Osteoblast (primary cell): ENCODE measurements at regions not wholly inside any gene's neighbourhood (a gene's known extent, or its start where the extent isn't known, plus 50 kb on each side); places are given as distances from the start of the nearest gene placed in this dataset.
"Not testable (repeated sequence)": the region's sequence is repeated elsewhere in the genome, so short reads cannot be mapped to it uniquely, and the experiment has no call there.

Source experiments
- DNase-seq: peaks from one replicate; pipeline ENCODE4 v3.0.0; 2011; ENCODE audit warnings: low spot score, mixed read lengths; ENCODE audit not compliant: insufficient read length; ENCODE audit errors: missing footprints
- H2AFZ ChIP-seq: 2 replicates; pipeline ENCODE4 v1.6.0; 2011; ENCODE audit warnings: mild to moderate bottlenecking, low read length
- H3K27ac ChIP-seq: 2 replicates; pipeline ENCODE4 v1.5.1; 2011; ENCODE audit warnings: mild to moderate bottlenecking, low read depth, low read length, moderate library complexity
- H3K27me3 ChIP-seq: 2 replicates; pipeline ENCODE4 v1.6.0; 2012; ENCODE audit warnings: mild to moderate bottlenecking, control low read depth, inconsistent platforms, low read length, moderate library complexity; ENCODE audit not compliant: insufficient read depth
- H3K36me3 ChIP-seq: 2 replicates; pipeline ENCODE4 v1.5.1; 2011; ENCODE audit warnings: mild to moderate bottlenecking, low read length, control low read depth, moderate library complexity; ENCODE audit not compliant: insufficient read depth
- H3K4me1 ChIP-seq: 2 replicates; pipeline ENCODE4 v1.5.1; 2011; ENCODE audit warnings: mild to moderate bottlenecking, low read length, control low read depth, moderate library complexity; ENCODE audit not compliant: insufficient read depth
- H3K4me2 ChIP-seq: 2 replicates; pipeline ENCODE4 v1.6.0; 2011; ENCODE audit warnings: mild to moderate bottlenecking, low read length; ENCODE audit not compliant: insufficient read depth
- H3K4me3 ChIP-seq: fragments of 200-600 bp; sonication (generic); 3 replicates; pipeline ENCODE4 v1.5.1; 2012; ENCODE audit warnings: mild to moderate bottlenecking, low read length, inconsistent platforms; ENCODE audit not compliant: insufficient read depth
- H3K79me2 ChIP-seq: 2 replicates; pipeline ENCODE4 v1.6.0; 2012; ENCODE audit warnings: mild to moderate bottlenecking, low read length, control low read depth, inconsistent platforms; ENCODE audit not compliant: insufficient read depth
- H3K9me3 ChIP-seq: 2 replicates; pipeline ENCODE4 v1.5.1; 2011; ENCODE audit warnings: low read depth, low read length, control low read depth
- H4K20me1 ChIP-seq: 2 replicates; pipeline ENCODE4 v1.6.0; 2012; ENCODE audit warnings: mild to moderate bottlenecking, low read length, control low read depth; ENCODE audit not compliant: insufficient read depth
- TF ChIP-seq, protein P1 (sequence below): IDR thresholded peaks from 2 replicates; pipeline ENCODE4 v1.5.1; 2011; ENCODE audit warnings: mild to moderate bottlenecking, low read depth, low read length, moderate library complexity; ENCODE audit errors: extremely low read depth

GRCh38 chr4:150012851-150013360 lies 65.3 kb upstream of the DCLK2 start:
- Histone ChIP-seq H3K4me3 (no peak overlapping the region), H3K79me2 (no peaks in the 10 kb centered on the region), H3K4me2 (no peak overlapping the region), H3K27ac (no peak overlapping the region), H3K27me3 (no peaks in the 10 kb centered on the region), H3K4me1 (peaks cover 12% of the 10 kb centered on the region), H3K36me3 (no peaks in the 10 kb centered on the region), H4K20me1 (no peaks in the 10 kb centered on the region), H3K9me3 (no peaks in the 10 kb centered on the region), H2AFZ (no peak overlapping the region)
- TF ChIP-seq, protein P1, sequence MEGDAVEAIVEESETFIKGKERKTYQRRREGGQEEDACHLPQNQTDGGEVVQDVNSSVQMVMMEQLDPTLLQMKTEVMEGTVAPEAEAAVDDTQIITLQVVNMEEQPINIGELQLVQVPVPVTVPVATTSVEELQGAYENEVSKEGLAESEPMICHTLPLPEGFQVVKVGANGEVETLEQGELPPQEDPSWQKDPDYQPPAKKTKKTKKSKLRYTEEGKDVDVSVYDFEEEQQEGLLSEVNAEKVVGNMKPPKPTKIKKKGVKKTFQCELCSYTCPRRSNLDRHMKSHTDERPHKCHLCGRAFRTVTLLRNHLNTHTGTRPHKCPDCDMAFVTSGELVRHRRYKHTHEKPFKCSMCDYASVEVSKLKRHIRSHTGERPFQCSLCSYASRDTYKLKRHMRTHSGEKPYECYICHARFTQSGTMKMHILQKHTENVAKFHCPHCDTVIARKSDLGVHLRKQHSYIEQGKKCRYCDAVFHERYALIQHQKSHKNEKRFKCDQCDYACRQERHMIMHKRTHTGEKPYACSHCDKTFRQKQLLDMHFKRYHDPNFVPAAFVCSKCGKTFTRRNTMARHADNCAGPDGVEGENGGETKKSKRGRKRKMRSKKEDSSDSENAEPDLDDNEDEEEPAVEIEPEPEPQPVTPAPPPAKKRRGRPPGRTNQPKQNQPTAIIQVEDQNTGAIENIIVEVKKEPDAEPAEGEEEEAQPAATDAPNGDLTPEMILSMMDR, result no peak
- peak; percentile 45 for DNase-seq

DNA sequence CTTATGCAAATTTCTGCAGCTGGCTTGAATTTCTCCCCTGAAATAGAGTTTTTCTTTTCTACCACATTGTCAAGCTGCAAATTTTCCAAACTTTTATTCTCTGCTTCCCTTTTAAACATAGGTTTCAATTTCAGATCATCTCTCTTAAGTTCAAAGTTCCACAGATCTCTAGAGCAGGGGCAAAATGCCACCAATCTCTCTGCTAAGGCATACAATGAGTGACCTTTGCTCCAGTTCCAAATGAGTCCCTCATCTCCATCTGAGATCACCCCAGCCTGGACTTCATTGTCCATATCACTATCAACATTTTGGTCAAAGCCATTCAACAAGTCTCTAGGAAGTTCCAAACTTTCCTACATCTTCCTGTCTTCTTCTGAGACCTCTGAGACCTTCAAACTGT lies 62.3 kb upstream of the DCLK2 start:
- H3K27me3 ChIP-seq, H3K4me1 ChIP-seq, H3K4me2 ChIP-seq, H3K4me3 ChIP-seq, H3K79me2 ChIP-seq, DNase-seq, H2AFZ ChIP-seq, H3K36me3 ChIP-seq, H3K27ac ChIP-seq, H3K9me3 ChIP-seq, H4K20me1 ChIP-seq: not testable (repeated sequence)

GRCh38 chr4:150016621-150017020 lies 61.6 kb upstream of the DCLK2 start:
- not testable (repeated sequence) for H3K79me2 ChIP-seq, H3K4me2 ChIP-seq, H3K27ac ChIP-seq, H3K4me1 ChIP-seq, DNase-seq, H3K27me3 ChIP-seq, H4K20me1 ChIP-seq, H3K36me3 ChIP-seq, H3K9me3 ChIP-seq, H2AFZ ChIP-seq, H3K4me3 ChIP-seq

- Histone ChIP-seq H3K4me1 (no peaks in the 10 kb centered on the region), H3K4me3 (no peak overlapping the region), H2AFZ (no peak overlapping the region), H3K9me3 (no peaks in the 10 kb centered on the region), H3K36me3 (no peaks in the 10 kb centered on the region), H3K79me2 (no peaks in the 10 kb centered on the region), H3K27me3 (no peaks in the 10 kb centered on the region), H4K20me1 (no peaks in the 10 kb centered on the region), H3K4me2 (no peak overlapping the region), H3K27ac (no peak overlapping the region)
- TF ChIP-seq, protein P1, result no peak
- no peak for DNase-seq
Observed at GRCh38 chr4:150018257-150018656, 60.0 kb upstream of the DCLK2 start.

DNA sequence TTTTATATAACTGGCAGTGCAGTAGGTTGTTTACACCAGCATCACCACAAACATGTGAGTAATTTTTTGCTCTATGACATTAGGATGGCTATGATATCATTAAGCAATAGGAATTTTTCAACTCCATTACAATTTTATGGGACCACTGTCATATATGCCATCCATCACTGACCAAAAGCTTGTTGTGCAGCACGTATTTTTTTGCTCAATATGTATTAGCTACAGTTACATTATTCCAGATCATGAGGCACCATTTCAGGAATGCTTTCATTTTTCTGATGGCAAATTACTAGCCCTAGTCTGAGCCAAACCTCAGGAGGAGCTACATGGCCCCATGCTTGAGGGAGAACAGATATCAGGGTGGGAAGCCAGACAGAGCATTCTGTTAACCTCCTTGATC lies 56.8 kb upstream of the DCLK2 start:
- Histone ChIP-seq H4K20me1 (no peaks in the 10 kb centered on the region), H3K79me2 (no peaks in the 10 kb centered on the region), H3K27ac (no peak overlapping the region), H3K27me3 (no peaks in the 10 kb centered on the region), H3K4me3 (no peak overlapping the region), H3K36me3 (no peaks in the 10 kb centered on the region), H3K4me2 (no peak overlapping the region), H3K9me3 (no peaks in the 10 kb centered on the region), H2AFZ (no peak overlapping the region), H3K4me1 (no peaks in the 10 kb centered on the region)
- no peak for DNase-seq
- TF ChIP-seq, protein P1, result no peak
